H9 (cell line): ENCODE measurements at regions not wholly inside any gene's neighbourhood (a gene's known extent, or its start where the extent isn't known, plus 50 kb on each side); places are given as distances from the start of the nearest gene placed in this dataset.

Source experiments
- DNase-seq: peaks from one replicate; pipeline ENCODE4 v3.0.0-alpha.2; 2017
- H2AFZ ChIP-seq: one replicate; pipeline ENCODE4 v1.6.1; 2013; ENCODE audit warnings: mild to moderate bottlenecking, low read length, control low read depth, moderate library complexity
- H2AK5ac ChIP-seq: 2 replicates; pipeline ENCODE4 v1.6.1; 2013; ENCODE audit warnings: low read length, control low read depth, mixed read lengths; ENCODE audit not compliant: insufficient read length
- H2BK120ac ChIP-seq: one replicate; pipeline ENCODE4 v1.6.1; 2013; ENCODE audit warnings: low read depth, mild to moderate bottlenecking, low read length, control low read depth, inconsistent platforms; ENCODE audit not compliant: poor library complexity, severe bottlenecking
- H2BK12ac ChIP-seq: 2 replicates; pipeline ENCODE4 v1.6.1; 2013; ENCODE audit warnings: low read length, control low read depth, mixed read lengths, low read depth; ENCODE audit not compliant: insufficient read length
- H2BK15ac ChIP-seq: 2 replicates; pipeline ENCODE4 v1.6.1; 2013; ENCODE audit warnings: low read depth, low read length, control low read depth
- H2BK20ac ChIP-seq: one replicate; pipeline ENCODE4 v1.6.1; 2013; ENCODE audit warnings: low read depth, mild to moderate bottlenecking, low read length, control low read depth, inconsistent platforms; ENCODE audit not compliant: poor library complexity, severe bottlenecking
- H2BK5ac ChIP-seq: 2 replicates; pipeline ENCODE4 v1.6.1; 2013; ENCODE audit warnings: low read length, control low read depth, mixed read lengths; ENCODE audit not compliant: insufficient read length
- H3K14ac ChIP-seq: 2 replicates; pipeline ENCODE4 v1.6.1; 2013; ENCODE audit warnings: low read length, control low read depth; ENCODE audit not compliant: insufficient read depth
- H3K18ac ChIP-seq: 2 replicates; pipeline ENCODE4 v1.6.1; 2013; ENCODE audit warnings: low read depth, mild to moderate bottlenecking, mixed read lengths, low read length, control low read depth; ENCODE audit not compliant: insufficient read length
- H3K23ac ChIP-seq: 2 replicates; pipeline ENCODE4 v1.6.1; 2013; ENCODE audit warnings: low read length, control low read depth, mixed read lengths, low read depth; ENCODE audit not compliant: insufficient read length
- H3K23me2 ChIP-seq: 2 replicates; pipeline ENCODE4 v1.6.1; 2013; ENCODE audit warnings: low read depth, mild to moderate bottlenecking, mixed read lengths, low read length, control low read depth; ENCODE audit not compliant: insufficient read length, poor library complexity, severe bottlenecking
- H3K27ac ChIP-seq: 2 replicates; pipeline ENCODE4 v1.5.1; 2013; ENCODE audit warnings: low read length, control low read depth, mixed read lengths, low read depth; ENCODE audit not compliant: insufficient read length
- H3K27me3 ChIP-seq: 2 replicates; pipeline ENCODE4 v1.6.1; 2013; ENCODE audit warnings: low read length, control low read depth, inconsistent platforms; ENCODE audit not compliant: insufficient read depth
- H3K4ac ChIP-seq: 2 replicates; pipeline ENCODE4 v1.6.1; 2013; ENCODE audit warnings: low read depth, mild to moderate bottlenecking, control low read depth, inconsistent platforms, low read length, moderate library complexity
- H3K4me1 ChIP-seq: 2 replicates; pipeline ENCODE4 v1.6.1; 2013; ENCODE audit warnings: low read length, control low read depth, inconsistent platforms; ENCODE audit not compliant: insufficient read depth
- H3K4me2 ChIP-seq: 2 replicates; pipeline ENCODE4 v1.6.1; 2013; ENCODE audit warnings: low read length, control low read depth, mixed read lengths; ENCODE audit not compliant: insufficient read length, insufficient read depth
- H3K56ac ChIP-seq: 2 replicates; pipeline ENCODE4 v1.6.1; 2013; ENCODE audit warnings: low read depth, mild to moderate bottlenecking, mixed read lengths, low read length, control low read depth; ENCODE audit not compliant: insufficient read length
- H3K79me1 ChIP-seq: 2 replicates; pipeline ENCODE4 v1.6.1; 2013; ENCODE audit warnings: low read depth, mild to moderate bottlenecking, moderate library complexity, low read length, control low read depth, inconsistent platforms; ENCODE audit not compliant: insufficient read depth, poor library complexity, severe bottlenecking
- H3K79me2 ChIP-seq: 2 replicates; pipeline ENCODE4 v1.6.1; 2013; ENCODE audit warnings: low read length, control low read depth, inconsistent platforms; ENCODE audit not compliant: insufficient read depth
- H3K9ac ChIP-seq: 2 replicates; pipeline ENCODE4 v1.6.1; 2013; ENCODE audit warnings: low read length, control low read depth, mixed read lengths; ENCODE audit not compliant: insufficient read length; ENCODE audit errors: extremely low read depth
- H3K9me3 ChIP-seq: one replicate; pipeline ENCODE4 v1.6.1; 2013; ENCODE audit warnings: low read depth, low read length, inconsistent platforms; ENCODE audit not compliant: control insufficient read depth
- H3T11ph ChIP-seq: one replicate; pipeline ENCODE4 v1.6.1; 2013; ENCODE audit warnings: mild to moderate bottlenecking, low read length, control low read depth, inconsistent platforms
- H4K20me1 ChIP-seq: one replicate; pipeline ENCODE4 v1.6.1; 2013; ENCODE audit not compliant: control insufficient read depth, insufficient read length, insufficient read depth
- H4K5ac ChIP-seq: 2 replicates; pipeline ENCODE4 v1.6.1; 2013; ENCODE audit warnings: low read depth, mild to moderate bottlenecking, mixed read lengths, low read length, control low read depth; ENCODE audit not compliant: insufficient read length
- H4K8ac ChIP-seq: replicated peaks from 2 replicates; pipeline ENCODE4 v1.6.1; 2013; ENCODE audit warnings: low read length, control low read depth, mixed read lengths, low read depth; ENCODE audit not compliant: insufficient read length
- H4K91ac ChIP-seq: 2 replicates; pipeline ENCODE4 v1.6.1; 2013; ENCODE audit warnings: low read depth, mild to moderate bottlenecking, moderate library complexity, mixed read lengths, low read length, control low read depth; ENCODE audit not compliant: insufficient read length
- H3K27ac Mint-ChIP-seq, 3 experiments: 2 replicates in 2 of 3; 3 replicates in 1 of 3; pipeline ENCODE4 v1.8.0; 2020 to 2021; ENCODE audit warnings: mixed read lengths in 3 of 3, mild to moderate bottlenecking in 1 of 3, moderate library complexity in 1 of 3
- H3K27me3 Mint-ChIP-seq: 2 replicates; pipeline ENCODE4 v1.8.0; 2021; ENCODE audit warnings: low read depth, mild to moderate bottlenecking, moderate library complexity, mixed read lengths
- H3K36me3 Mint-ChIP-seq, 3 experiments: 2 replicates in 2 of 3; 3 replicates in 1 of 3; pipeline ENCODE4 v1.8.0; 2020 to 2021; ENCODE audit warnings: low read depth in 3 of 3, mixed read lengths in 3 of 3; ENCODE audit not compliant: insufficient read depth in 1 of 3
- H3K4me1 Mint-ChIP-seq, 2 experiments: 2 replicates each; pipeline ENCODE4 v1.8.0; 2020; ENCODE audit warnings: mixed read lengths in 2 of 2
- H3K4me3 Mint-ChIP-seq, 2 experiments: 2 replicates in 1 of 2; 3 replicates in 1 of 2; pipeline ENCODE4 v1.8.0; 2020 to 2021; ENCODE audit warnings: mild to moderate bottlenecking in 2 of 2, mixed read lengths in 2 of 2, moderate library complexity in 1 of 2
- H3K9me3 Mint-ChIP-seq, 2 experiments: 2 replicates in 1 of 2; 3 replicates in 1 of 2; pipeline ENCODE4 v1.8.0; 2020; ENCODE audit warnings: mild to moderate bottlenecking in 2 of 2, mixed read lengths in 2 of 2, moderate library complexity in 1 of 2
- WGBS: extraction: QIAGEN DNeasy Blood & Tissue Kit; methylation state at CpG from one replicate; pipeline ENCODE4 v1.1.7; 2013; ENCODE audit warnings: missing lambda C conversion rate, low lambda C conversion rate, mixed read lengths; ENCODE audit not compliant: insufficient read length; ENCODE audit errors: extremely low coverage; 5-methylcytosine and 5-hydroxymethylcytosine counted together
- TF ChIP-seq, protein P1 (sequence below): fragments of 200-600 bp; sonication (generic); conservative IDR thresholded peaks from 3 replicates; pipeline ENCODE4 v1.8.0; 2021; ENCODE audit warnings: antibody characterized with exemption, mild to moderate bottlenecking

DNA sequence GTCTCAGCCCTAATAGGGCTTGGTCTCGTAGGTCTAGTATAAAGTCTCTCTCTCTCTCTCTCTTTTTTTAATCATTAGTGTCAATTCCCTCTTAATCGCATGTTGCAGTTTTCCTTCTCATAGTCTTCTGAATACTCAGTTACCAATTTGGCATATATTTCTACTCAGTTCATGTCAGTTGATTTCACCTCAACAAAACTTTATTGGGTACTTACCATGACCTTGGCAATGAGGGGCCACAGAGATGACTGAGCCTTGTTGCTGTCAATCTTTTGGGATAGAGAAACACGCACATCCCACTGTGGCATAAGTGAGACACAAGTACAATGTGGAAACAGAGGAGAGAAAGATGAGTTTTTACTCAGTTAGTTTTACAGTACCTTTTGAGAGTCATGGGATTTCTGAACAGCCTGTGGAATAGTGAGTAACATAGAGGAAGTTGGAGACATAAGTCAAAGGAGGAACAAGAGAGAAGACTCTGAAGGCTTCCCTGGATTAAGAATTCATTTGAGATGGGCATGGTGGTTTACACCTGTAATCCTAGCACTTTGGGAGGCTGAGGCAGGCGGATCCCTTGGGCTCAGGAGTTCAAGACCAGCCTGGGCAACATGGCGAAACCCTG, 150.2 kb upstream of the CBLB start:
- H2BK5ac ChIP-seq: no peak overlapping the region
- no peak overlapping the region for H2BK20ac ChIP-seq
- H3K9me3 ChIP-seq: no peaks in the 10 kb centered on the region
- no peak overlapping the region for H4K91ac ChIP-seq
- TF ChIP-seq, protein P1, sequence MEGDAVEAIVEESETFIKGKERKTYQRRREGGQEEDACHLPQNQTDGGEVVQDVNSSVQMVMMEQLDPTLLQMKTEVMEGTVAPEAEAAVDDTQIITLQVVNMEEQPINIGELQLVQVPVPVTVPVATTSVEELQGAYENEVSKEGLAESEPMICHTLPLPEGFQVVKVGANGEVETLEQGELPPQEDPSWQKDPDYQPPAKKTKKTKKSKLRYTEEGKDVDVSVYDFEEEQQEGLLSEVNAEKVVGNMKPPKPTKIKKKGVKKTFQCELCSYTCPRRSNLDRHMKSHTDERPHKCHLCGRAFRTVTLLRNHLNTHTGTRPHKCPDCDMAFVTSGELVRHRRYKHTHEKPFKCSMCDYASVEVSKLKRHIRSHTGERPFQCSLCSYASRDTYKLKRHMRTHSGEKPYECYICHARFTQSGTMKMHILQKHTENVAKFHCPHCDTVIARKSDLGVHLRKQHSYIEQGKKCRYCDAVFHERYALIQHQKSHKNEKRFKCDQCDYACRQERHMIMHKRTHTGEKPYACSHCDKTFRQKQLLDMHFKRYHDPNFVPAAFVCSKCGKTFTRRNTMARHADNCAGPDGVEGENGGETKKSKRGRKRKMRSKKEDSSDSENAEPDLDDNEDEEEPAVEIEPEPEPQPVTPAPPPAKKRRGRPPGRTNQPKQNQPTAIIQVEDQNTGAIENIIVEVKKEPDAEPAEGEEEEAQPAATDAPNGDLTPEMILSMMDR: no peak
- H4K8ac ChIP-seq: no peak overlapping the region
- DNase-seq: no peak
- H2AFZ ChIP-seq: no peak overlapping the region
- no peak overlapping the region for H3K23ac ChIP-seq
- WGBS: no CpG with 5 or more reads among the region's 5 CpGs
- H3K4me1 ChIP-seq: no peaks in the 10 kb centered on the region
- H3K27ac ChIP-seq: no peak overlapping the region
- no peak overlapping the region for H2AK5ac ChIP-seq
- Mint-ChIP-seq H3K27ac (no peak overlapping the region), H3K4me3 (no peak overlapping the region), H3K9me3 (no peaks in the 10 kb centered on the region), H3K36me3 (no peaks in the 10 kb centered on the region), H3K4me1 (peaks cover 7 to 8% of the 10 kb centered on the region in 2 experiments; a peak in 3 of 4 replicates), H3K27me3 (no peaks in the 10 kb centered on the region)
- no peak overlapping the region for H3K56ac ChIP-seq
- no peak overlapping the region for H3T11ph ChIP-seq
- no peaks in the 10 kb centered on the region for H3K23me2 ChIP-seq
- H4K20me1 ChIP-seq: no peaks in the 10 kb centered on the region
- H2BK15ac ChIP-seq: no peak overlapping the region
- H3K79me2 ChIP-seq: no peaks in the 10 kb centered on the region
- H3K79me1 ChIP-seq: no peaks in the 10 kb centered on the region
- no peak overlapping the region for H2BK120ac ChIP-seq
- no peak overlapping the region for H2BK12ac ChIP-seq
- H3K27me3 ChIP-seq: no peaks in the 10 kb centered on the region
- no peak overlapping the region for H3K4me2 ChIP-seq
- no peak overlapping the region for H3K4ac ChIP-seq
- H3K14ac ChIP-seq: no peak overlapping the region
- no peak overlapping the region for H3K18ac ChIP-seq
- no peak overlapping the region for H3K9ac ChIP-seq
- H4K5ac ChIP-seq: no peak overlapping the region
